ENCODE measurements at regions not wholly inside any gene's neighbourhood (a gene's known extent, or its start where the extent isn't known, plus 50 kb on each side); places are given as distances from the start of the nearest gene placed in this dataset.
"Not testable (repeated sequence)": the region's sequence is repeated elsewhere in the genome, so short reads cannot be mapped to it uniquely, and the experiment has no call there.

- DNase-seq (ENCODE audit: low spot score) = not testable (repeated sequence)
Measured at GRCh38 chr17:30686538-30687479, 137.7 kb downstream of the CRLF3 start.

GRCh38 chr17:30682280-30682679 lies 142.2 kb downstream of the CRLF3 start:
- DNase-seq (ENCODE audit: low spot score) = not testable (repeated sequence)

GRCh38 chr17:30680681-30681080 lies 143.8 kb downstream of the CRLF3 start:
- not testable (repeated sequence) for DNase-seq (ENCODE audit: low spot score)

DNA sequence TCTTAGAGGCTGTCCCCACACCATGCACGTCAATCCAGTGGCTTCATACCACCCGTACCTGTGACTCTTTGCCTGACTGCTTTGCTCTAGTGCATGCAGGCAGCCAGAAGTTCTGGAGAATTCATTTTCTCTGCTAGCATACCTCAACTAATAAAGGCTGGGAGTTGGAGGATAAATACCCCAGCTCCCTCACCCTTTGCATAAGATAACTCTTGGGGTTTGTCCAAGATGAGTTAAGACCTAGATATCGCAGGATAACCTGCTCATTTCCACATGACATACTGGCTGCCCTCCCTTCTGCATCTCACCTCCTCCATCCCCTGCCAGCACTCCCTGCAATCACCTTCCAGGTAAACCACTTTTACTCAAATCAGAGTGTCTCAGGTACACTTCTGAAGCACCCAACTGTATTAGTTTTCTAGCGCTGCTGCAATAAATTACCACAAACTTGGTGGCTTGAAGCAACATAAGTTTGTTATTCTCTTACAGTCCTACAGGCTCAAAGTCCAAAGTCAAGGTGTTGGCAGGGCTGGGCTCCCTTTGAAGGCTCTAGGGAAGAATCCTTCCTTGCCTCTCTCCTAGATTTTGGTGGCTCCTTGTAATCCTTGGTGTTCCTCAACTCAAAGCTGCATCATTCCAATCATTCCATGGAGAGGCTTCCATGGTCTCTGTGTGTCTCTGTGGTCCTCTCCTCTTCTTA lies 146.8 kb downstream of the CRLF3 start:
- no peak for DNase-seq (ENCODE audit: low spot score)

- not testable (repeated sequence) for DNase-seq (ENCODE audit: low spot score)
Measured at GRCh38 chr17:30675777-30676492, 148.6 kb downstream of the CRLF3 start.

- not testable (repeated sequence) for DNase-seq (ENCODE audit: low spot score)
Measured at GRCh38 chr17:30669217-30669649, 155.3 kb downstream of the CRLF3 start.

GRCh38 chr17:30668360-30669181 lies 155.9 kb downstream of the CRLF3 start:
- not testable (repeated sequence) for DNase-seq (ENCODE audit: low spot score)

DNA sequence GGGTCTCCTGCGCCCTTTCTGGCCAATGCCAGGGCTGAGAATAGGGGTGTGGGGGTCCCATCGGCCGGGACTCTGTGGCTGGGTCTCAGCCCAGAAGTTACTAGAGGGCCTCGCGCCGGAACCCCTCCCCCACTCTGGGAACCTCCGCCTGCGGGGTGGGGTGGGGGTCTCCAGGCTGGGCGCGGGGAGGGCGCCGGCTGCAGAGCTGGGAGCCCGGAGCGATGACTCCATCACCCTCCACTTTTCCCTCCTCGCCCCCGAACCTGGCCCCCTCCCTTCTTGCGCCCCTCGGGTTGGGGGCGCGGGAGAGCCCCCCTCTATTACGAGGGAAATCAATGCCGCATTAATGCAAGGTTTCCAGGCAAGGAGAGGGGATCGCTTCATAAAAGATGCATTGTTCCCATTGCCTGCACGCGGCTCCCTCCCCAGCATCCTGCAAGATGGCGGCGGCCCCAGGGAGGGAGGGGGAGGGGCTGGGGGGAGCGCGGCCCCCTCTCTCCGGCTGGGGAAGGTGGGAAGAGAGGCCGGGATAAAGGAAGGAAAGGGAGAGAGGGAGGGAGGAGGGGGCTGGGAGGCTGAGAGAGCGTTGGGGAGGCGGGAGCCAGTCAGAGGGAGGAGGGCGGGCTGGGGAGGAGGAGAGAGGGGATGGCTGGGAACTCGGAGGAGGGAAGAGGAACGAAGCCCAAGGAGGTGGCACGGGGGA lies 156.7 kb downstream of the CRLF3 start:
- not testable (repeated sequence) for DNase-seq (ENCODE audit: low spot score)

DNA sequence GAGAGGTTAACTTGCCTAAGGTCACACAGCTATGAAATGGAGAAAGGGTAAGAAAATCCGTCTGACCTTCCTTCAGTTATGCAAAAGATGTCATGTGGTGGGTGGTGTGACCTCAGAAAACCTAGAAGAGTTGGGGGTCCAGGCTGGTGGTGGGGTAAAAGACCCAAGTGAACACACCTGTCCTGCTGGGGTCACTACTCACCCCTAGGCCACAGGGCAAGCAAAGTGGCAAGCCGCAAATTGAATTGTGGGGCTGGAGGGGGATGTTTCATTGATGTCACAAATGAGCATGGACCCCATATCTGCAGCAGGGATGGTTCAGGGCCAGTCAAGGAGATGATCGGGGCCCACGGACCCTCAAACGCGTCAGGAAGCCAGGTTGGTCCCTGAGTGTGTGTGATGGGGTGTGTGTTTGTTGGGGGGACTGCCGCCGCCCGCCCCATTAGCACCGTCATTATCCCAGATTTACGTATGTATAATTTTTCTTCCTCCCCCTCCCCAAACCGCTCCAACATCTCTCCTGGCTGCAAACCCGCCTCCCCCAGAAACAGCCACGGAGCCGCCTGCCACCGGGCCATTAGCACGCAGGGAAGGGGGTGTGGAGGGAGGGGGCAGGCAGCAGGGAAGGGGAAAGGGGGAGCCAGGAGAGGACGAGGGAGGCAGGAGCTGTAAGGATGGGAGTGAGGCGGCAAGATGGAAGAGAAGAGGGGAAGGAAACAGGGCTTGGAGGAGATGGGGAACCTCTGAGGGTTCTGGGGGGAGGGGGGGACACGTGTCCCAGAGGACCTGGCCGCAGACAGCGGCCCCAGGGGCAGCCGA lies 157.4 kb downstream of the CRLF3 start:
- DNase-seq (ENCODE audit: low spot score) = not testable (repeated sequence)

DNA sequence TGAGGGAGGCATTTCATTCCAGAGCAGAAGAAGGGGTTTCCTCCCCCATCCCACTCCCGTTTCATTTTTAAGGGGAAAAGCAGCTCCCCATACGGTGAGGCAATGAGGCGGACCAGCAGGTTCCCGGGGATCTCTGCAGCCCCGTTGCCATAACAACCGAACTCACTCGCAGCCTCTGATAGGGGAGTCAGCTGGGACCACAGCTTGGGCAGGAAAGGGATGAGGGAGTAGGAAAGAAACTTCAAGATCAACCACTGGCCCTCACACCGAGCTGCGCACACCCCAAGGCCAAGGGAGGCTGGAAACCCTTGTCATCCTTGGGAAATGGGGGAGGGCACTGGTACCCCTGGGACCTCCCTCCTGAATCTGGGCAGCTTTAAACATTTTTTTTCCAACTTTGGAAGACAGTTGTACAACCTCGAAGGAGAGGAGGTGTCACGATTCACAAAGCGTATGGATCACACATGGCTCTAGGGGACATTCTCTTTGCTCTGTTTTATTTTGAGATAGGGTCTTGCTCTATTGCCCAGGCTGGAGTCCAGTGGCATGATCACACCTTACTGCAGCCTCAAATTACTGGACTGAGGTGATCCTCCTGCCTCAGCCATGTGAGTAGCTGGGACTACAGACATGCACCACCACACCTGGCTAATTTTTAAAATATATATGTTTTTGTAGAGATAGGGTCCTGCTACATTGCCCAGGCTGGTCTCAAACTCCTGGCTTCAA lies 160.6 kb downstream of the CRLF3 start:
- not testable (repeated sequence) for DNase-seq (ENCODE audit: low spot score)

DNA sequence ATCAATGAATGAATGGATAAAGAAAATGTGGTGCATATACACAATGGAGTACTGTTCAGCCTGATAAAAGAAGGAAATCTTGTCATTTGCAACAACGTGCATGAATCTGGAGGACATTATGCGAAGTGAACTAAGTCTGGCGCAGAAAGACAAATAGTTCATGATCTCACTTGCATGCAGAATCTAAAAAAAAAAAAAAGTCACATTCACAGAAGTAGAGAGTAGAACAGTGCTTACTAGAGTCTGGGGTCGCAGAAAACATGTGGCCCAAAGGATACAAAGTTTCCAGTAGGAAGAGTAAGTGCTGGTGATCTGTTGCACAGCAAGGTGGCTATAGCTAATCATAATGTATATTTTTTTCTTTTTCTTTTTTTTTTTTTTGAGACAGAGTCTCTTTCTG lies 167.3 kb downstream of the CRLF3 start:
- DNase-seq (ENCODE audit: low spot score) = not testable (repeated sequence)

- DNase-seq (ENCODE audit: low spot score) = not testable (repeated sequence)
Measured at GRCh38 chr17:30653038-30653437, 171.5 kb downstream of the CRLF3 start.

GRCh38 chr17:30650149-30650548 lies 172.9 kb downstream of the GOSR1 start:
- not testable (repeated sequence) for DNase-seq (ENCODE audit: low spot score)

GRCh38 chr17:30648015-30648620 lies 170.9 kb downstream of the GOSR1 start:
- not testable (repeated sequence) for DNase-seq (ENCODE audit: low spot score)

DNA sequence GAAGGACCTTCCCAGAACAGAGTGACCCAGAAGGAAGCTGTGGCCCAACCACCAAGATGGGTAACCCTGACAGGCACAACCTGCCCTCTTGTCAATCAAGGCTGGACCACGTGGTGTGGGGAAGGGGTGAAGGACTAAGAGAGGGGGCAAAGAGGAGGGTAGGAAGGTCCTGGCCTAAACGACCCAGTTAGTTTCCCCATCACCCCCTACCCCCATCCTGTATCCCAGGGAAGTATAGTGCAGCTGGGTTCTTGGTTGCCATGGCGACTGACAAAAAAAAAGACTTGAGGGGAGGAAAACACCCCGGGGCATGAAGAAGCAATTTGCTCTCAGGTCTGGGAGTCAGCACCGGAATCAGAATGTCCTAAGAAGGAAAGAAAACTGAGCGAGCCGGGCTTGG lies 168.7 kb downstream of the GOSR1 start:
- DNase-seq (ENCODE audit: low spot score) = not testable (repeated sequence)

DNA sequence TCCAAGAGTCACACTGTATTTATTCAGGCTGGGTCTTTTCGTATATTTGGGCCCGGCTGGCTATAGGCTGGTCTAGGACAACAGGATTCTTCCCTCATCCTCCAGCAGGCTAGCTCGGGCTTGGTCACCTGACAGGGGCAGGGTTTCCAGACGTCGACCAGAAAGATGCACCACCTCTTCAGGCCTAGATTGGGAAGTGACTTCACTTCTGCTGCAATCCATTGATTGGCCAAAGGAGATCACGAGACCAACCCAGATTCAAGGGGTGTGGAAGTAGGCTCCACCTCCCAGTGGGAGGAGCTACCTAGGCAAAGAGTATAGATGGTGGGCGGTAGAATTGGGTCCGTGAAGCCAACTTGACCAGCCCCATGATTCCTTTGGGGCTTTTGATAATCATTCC lies 167.5 kb downstream of the GOSR1 start:
- DNase-seq (ENCODE audit: low spot score) = not testable (repeated sequence)

DNA sequence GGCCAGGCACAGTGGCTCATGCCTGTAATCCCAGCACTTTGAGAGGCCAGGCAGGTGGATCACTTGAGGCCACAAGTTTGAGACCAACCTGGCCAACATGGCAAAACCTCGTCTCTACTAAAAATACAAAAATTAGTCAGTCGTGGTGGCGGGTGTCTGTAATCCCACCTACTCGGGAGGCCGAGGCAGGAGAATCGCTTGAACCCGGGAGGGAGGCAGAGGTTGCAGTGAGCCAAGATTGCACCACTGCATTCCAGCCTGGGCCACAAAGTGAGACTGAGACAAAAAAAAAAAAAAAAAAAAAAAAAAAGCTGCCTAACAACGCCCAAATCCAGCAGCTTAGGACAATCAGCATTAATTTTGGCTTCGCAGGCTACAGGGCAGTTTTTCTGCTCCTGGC lies 167.1 kb downstream of the GOSR1 start:
- DNase-seq (ENCODE audit: low spot score) = not testable (repeated sequence)

DNA sequence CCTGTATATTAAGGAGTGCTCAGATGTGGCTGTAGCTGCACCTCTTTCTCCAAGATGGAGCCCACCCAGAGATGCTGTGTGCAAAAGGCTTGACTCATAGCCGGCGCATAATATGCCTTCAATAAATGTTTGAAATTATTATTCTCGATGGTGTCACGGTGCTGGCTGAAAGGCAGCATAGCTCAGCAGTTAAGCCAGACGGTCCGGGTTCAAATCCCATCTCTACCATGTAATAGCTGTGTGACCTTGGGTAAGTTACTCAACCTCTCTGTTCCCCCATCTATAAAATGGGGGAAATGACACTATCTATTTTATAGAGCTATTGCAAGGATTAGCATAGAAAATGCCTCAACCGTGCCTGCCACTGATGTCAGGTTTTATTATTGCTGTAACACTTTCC lies 164.2 kb downstream of the GOSR1 start:
- not testable (repeated sequence) for DNase-seq (ENCODE audit: low spot score)

DNA sequence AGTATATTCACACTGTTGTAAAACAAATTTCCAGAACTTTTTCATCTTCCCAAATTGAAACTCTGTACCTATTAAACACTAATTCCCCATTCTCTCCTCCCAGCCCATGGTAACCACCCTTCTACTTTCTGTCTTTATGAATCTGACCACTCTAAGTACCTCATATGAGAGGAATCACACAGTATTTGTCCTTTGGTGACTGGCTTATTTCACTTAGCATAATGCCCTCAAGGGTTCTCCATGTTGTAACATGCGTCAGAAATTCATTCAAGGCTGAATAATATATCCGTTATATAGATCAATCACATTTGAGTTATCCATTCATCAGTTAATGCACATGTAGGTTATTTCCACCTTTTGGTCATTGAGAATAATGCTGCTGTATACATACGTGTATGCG lies 162.2 kb downstream of the GOSR1 start:
- DNase-seq (ENCODE audit: low spot score) = not testable (repeated sequence)
